ENCODE measurements at regions not wholly inside any gene's neighbourhood (a gene's known extent, or its start where the extent isn't known, plus 50 kb on each side); places are given as distances from the start of the nearest gene placed in this dataset.
A peak's percentile ranks its signal among the peaks of the same experiment; 100 is the strongest.
"Not testable (repeated sequence)": the region's sequence is repeated elsewhere in the genome, so short reads cannot be mapped to it uniquely, and the experiment has no call there.

DNA sequence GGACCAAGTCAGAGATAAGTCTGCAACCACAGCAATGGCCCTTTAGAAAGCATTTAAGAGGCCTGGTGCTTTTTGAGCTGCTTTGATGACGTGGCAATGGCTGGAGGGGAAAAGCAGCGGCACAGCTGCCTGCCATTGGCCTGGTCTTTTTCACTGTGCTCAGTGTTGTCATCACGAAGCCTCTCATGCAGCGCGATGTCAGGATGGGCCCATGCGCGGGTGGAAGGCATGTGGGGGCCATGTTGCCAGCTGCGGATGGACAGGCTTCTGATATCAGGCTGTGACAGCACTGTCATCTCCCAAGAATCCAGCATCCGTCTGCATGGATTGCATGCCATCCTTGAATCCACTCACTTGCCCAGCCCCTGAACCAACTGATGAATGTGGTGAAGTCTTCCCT lies 204.5 kb downstream of the ACKR3 start:
- no peak for DNase-seq (ENCODE audit: low spot score)

DNA sequence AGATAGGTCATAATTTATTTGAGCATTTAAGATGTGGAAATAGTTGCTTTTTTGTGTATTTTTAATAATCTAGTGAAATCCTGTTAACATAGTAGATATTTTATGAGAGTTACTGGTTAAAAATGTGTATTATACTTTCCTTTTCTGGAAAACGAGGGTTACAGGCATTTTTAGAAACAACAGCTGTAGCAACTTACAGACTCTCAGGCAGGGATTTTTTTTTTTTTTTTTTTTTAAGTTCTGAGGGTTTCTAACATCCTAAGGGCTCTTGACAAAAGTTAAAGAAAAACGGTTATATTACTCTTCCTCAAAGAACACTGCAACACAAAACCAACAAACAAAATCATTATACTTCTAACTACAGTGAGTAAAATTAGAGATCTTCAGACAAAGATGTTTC lies 205.9 kb downstream of the ACKR3 start:
- DNase-seq (ENCODE audit: low spot score): no peak

DNA sequence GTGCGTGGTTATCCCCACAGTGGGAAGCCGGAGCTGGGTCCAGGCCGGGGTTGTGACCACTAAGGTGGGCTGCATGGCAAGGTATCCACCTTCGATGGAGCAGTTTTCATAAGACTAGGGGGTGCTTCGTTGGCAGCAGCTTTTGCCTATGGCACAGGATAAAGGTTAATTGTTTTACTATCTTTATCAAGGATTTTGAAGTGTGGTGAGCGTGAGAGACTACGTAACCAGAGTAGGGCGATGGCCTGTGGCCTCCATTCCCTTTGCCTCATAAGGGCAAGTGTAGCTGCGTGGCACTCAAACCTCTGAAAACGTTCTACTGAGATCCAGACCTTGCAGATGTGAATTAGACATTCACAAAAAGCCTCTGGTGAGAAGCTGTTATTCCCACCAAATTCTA lies 206.6 kb downstream of the ACKR3 start:
- DNase-seq (ENCODE audit: low spot score): no peak

DNA sequence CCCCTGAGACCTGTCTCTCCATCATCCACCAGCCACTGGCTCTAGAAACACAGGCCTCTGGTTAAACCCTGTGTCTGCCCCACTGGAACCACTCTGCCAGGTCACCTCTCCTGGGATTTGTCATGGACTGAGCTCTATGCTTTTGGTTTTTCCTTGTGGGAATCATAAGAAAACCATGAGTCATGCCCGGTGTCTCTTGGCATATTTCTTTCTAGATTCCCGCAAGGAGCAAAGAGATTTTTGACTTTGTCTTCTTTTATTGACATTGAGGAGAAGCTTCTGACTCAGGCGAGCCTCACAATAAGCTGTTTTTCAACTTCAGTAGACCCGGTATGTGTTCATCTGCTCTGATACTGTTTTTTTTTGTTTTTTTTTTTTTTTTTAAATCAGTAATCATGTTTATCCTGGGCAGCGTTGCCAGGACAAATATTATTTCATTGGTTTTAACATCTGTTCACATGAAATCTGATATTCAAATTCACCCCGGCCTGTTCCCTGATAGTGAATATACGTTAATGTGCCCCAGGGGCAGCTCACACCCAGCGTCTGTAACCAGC lies 207.1 kb downstream of the ACKR3 start:
- no peak for DNase-seq (ENCODE audit: low spot score)

DNA sequence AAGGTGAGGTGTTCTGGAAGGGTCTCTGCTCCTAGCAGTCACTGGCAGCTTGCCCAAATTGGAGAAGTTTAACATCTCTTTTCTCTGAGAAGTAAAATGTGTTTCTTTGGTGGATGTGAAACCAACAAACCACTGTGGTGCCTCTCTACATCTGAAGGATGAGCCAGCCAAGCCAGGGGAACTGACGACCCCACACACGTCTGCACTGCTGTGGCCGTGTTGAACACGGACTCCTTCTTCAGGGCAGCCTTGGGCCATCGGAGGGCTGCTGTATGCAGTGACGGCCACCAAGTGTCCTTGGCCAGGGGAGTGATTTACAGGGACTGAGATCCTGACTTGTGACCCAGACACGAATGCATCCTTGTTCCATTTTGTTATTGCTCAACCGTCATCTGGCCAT lies 207.8 kb downstream of the ACKR3 start:
- DNase-seq (ENCODE audit: low spot score): no peak

DNA sequence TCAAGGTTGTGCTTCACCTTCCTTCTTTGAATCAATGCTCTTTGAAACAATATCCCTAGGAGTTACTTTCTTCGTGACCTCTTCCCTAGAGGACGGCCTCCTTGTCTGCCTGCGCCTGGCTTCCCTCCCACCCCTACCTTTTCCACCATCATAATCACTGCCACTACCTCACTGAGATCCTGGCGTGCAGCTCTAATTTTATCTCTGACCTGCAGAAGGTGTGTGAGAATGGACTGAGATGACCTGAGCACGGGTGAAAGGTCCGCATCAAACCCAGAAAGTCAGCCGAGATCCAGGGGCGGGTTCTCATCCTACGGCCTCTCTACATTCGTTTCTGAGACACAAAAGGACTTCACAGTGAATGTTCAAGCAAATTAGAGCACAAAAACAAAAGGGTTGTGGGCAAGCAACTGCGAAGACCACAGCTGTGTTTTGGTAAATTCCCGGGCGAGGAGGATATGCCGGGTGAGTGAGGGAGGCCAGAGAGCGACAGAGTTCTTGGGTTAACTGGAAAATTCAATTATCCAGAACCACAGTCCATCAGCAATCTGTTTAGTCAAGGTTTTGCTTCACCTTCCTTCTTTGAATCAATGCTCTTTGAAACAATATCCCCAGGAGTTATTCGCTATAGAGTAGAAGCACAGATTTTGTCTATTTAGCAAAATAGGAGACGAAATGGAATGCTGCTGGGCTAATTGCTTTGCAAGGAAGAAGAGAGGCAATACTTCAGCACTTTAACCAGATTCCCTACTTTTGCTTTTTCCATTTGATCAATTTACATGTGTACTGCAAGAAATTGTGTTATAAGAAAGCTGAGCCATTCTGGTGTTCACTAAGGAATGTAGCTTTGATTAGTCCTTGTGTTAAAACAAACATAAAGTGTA lies 212.6 kb downstream of the ACKR3 start:
- no peak for DNase-seq (ENCODE audit: low spot score)

DNA sequence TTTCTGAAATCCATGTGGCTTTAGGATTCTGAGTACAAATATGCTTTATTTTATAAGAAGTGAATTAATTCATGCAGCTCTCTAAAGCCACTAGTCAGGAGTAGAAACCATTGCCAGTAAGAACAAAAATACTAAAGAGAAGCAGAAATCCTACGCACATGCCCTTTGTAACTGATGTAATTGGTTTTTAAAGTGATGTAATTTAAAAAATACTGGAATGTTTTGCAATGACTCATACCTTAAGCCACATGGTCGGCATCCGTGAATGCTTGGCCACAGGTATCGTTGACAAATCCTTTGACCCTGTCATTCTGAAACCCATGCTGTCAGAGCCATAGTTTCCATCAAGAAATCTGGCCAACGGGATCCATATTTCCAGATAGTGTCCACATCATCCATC lies 213.3 kb downstream of the ACKR3 start:
- DNase-seq (ENCODE audit: low spot score): no peak

DNA sequence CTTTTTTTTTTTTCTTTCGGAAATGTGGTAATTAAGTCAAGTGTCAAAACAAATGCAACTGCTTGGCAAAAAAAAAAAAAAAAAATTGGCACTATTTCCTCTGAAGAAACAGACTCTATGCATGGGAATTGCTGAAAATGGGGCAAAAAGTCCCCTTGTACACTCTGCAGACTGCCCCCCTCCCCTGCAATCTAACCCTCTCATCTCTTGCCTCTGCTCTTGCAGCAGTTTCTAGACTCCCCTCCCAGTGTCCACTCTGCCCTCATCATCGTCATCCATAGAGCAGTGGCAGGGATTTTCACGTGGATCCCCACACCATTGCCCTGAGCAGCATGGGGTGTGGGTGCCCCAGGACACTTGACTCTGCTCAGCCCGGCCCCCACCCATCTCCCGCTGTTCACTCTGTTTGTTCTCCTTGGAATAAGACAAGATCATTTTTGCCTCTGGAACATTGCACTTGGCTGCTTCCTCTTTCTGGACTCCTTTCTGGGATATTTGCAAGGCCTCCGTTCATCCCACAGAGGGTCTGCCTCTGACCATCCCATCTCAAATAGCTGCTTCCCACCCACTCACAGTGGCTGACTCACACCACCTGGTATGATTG lies 213.9 kb downstream of the ACKR3 start:
- DNase-seq (ENCODE audit: low spot score): no peak

DNA sequence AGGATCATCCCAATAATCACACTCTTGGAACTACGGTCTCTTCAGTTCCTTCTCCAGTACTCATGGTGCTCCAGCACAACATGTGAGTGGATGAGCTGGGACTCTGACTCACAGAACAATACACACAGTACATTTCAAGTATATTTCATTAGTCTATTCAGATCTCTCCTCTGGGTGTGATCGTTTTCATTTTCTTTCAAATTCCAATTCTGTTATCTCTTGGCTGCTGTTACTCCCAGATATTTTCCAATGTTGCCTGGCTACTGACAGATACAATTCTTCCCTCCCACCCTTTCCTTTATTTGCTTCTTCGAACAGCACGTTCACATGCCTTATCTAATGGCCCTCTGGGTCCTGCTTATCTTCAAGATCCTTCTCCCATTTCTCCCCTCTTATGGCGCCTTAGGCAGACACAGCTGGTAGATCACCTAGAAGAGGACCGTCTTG lies 216.0 kb downstream of the ACKR3 start:
- no peak for DNase-seq (ENCODE audit: low spot score)

DNA sequence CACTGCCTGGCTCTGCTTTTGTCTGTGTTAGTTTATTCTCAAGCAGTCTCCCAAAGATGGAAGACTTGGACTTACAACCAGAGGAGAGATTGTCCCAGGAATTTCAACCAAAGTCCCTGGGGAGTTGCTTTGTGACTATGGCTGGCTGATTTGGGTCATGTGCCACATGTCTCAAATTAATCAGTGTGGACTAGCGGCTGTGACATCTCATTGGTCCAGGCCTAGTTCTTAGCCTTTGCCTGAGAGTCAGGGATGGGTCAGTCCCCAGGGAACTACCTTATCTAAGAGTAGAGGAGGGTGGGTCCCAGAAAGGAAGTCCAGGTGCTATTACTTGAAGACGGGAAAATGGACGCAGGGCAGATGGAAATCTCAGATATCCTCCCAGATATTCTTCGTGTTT lies 217.1 kb downstream of the ACKR3 start:
- DNase-seq (ENCODE audit: low spot score): no peak

DNA sequence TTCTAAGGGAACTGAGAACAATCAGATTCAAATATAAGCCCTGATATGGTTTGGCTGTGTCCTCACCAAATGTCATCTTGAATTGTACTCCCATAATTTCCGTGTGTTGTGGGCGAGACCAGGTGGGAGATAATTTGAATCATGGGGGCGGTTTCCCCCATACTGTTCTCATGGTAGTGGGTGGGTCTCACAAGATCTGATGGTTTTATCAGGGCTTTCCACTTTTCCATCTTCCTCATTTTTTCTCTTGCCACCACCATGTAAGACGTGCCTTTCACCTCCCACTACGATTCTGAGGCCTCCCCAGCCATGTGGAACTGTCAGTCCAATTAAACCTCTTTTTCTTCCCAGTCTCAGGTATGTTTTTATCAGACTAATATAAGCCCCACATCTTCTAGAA lies 217.8 kb downstream of the ACKR3 start:
- DNase-seq (ENCODE audit: low spot score): not testable (repeated sequence)

DNA sequence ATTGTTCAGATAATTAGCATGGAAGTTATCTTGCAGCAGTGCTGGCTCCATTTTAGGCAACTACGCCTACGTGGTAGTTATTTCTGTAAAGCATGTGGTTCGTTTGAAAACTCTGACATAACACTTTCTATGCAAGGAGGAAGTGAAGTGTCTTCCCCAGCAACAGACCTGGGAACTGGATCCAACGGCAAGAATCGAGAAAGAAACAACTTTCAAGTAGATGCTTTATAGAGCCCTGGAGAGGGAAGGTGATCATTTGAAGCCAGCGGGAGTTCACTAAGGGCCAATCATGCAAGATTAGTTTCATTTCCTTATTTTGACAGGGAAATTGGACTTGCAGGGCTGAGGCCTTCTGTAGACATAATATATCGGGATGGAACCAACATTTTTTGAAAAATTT lies 218.3 kb downstream of the ACKR3 start:
- no peak for DNase-seq (ENCODE audit: low spot score)

DNA sequence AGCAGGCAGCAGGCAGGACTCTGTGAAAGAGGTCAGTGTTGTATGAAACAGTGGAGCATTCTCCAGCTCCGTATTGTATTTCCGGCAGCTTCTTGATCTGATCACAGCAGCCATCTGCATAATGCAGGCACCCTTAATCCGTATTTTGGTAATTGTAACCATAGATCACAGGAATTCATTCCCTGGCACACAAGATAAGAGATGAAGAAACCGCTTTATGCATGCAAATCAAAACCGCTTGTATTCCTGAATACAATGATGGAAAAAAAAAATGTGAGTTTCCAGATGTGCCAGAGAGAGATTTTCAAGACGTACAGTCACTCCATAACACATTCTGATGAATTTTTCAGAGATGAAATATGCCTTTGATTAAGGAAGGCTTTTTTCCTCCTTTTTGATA lies 221.3 kb downstream of the ACKR3 start:
- DNase-seq (ENCODE audit: low spot score): no peak

DNA sequence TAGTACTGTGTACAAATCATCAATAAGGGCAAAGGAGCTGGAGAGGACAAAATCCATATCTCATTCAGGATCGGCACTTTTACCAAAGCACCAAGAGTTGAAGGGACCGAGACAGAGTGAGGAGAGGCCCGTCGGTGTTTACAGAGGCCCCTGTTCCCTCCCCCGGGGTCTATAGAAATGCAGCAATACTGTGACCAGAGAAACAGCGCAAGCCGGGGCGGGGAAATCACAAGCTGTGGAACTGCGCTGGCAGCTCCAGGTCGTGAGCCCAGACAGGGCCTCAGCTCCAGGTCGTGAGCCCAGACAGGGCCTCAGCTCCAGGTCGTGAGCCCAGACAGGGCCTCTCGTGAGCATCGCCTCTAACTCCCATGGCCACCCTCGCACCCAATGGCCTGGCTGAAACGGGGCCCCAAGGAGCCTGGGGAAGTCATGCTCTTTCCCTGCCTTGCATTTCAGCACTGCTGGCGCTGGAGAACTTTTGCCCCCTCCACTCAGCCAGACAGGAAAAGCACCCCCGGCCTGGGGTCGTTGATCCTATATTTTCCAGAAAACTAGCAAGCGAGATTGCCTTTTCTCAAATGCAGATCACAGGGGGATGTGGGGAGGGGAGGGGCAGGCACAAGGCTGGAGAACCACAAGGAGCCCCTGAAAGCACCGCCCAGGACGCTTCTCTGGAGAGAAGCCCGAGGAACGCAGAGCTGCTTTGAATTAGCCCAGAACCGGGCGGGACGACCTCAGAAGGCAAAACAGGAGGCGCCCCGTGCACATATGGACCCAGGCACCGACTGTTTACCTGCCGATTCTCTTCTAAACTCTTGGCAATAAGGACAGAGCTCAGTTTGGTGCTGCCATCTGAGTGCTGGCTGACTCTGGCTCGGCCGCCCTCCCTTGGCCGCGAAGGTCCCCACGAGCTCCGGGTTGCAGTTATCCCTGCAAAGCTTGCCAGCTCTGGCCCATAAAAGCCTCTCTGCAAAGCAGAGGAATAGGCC lies 223.7 kb downstream of the ACKR3 start:
- DNase-seq (ENCODE audit: low spot score): no peak

DNA sequence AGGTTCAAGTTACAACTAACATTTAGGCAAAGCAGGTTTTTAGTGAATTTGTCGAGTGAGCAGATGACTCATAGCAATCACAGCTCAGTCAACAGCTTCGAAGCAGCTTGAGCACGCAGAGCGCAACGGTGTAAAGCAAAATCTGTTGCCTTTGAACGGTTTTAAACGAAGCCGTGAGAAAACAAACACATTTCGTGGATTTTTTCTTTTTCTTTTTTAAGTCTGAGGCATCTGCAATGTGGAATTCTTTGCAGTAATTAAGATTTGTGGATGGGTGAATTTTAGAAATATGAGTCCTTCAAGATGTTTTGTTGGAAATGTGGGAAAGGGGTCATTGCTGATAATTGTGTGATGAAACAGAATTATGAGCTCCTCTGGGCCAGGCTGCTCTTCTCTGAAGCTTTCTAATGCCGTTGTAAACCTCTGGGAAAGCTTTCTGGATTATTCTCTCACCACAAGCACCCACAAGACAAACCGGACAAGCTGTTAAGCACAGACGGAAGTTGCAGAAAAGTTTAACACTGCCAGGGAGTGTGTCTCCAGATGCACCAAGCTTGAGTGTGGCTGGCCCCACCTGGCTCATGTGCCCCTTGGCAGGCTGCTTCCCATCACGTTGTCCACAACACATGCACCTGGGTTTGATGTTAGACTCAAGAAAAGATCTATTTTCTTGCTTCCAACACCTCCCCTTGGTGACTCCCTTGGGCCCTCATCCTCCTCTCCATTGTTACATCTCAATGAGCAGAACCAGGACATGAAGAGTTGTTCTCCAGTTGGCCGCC lies 224.7 kb downstream of the ACKR3 start:
- no peak for DNase-seq (ENCODE audit: low spot score)

DNA sequence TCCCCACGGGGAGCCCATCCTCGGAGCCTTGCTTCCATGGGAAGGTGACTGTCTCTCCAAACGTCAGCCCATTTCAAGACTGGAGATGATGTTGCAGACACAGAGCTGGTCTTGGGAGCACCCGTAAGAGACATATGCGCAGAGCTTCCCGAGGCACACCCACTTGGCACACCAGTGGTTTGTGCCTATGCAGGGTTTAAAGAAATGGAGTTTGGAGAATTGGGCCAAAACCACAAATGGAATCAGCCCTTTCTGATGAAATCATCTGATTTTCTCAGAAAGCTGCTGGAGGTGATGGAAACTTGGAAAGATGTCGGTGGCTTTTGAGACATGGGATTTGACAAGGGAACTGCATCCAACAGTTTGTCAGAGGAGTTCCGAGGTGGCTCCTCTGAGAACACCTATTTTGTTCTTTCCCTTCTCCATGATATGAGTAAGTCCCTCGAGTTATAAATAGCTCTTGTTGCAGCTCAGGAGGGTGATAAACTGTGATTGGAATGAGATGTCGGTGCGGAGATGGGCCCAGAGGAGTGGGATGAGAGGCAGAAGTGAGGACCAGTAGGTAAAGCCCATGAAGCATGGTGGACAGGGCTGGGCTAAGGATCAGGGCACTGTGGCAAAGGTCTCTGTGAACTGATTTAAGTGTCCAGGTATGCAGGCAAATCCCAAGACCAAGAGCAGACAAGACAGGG lies 225.7 kb downstream of the ACKR3 start:
- no peak for DNase-seq (ENCODE audit: low spot score)

DNA sequence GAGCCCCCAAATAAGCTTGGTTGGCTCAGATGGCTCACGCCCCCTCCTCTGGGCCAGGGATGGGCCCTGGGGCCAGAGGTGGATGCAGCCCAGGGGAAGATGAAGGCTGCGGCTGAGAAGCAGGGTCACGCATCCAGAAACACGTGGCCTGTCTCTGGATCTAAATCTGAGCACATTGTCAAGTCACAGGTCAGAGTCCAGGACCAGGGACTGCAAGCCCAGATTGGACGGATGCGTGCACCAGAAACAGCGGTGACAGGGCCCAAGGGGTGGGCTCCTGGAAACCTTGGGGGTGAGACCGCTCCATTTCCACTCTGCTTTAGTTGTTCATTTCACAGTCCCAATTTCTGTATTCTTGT lies 226.2 kb downstream of the ACKR3 start:
- no peak for DNase-seq (ENCODE audit: low spot score)

DNA sequence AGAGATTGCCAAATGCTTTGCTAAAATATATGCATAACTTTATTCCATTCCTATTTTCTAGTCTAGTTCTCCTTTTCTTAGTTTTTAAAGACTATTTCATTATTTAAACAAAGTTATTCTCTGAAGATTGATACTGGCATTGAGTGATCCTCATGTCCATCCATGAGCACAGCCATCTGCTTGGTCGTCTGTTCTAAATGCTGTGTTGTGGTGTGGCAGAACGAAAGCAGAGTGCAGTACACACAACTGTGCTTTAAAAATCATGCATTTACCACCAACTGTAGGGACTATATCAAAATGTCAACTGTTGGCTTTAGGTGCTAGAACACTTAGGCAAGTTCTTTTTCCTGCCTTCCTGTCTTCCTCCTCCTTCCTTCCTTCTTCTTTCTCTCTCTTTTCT lies 226.6 kb downstream of the ACKR3 start:
- no peak for DNase-seq (ENCODE audit: low spot score)

DNA sequence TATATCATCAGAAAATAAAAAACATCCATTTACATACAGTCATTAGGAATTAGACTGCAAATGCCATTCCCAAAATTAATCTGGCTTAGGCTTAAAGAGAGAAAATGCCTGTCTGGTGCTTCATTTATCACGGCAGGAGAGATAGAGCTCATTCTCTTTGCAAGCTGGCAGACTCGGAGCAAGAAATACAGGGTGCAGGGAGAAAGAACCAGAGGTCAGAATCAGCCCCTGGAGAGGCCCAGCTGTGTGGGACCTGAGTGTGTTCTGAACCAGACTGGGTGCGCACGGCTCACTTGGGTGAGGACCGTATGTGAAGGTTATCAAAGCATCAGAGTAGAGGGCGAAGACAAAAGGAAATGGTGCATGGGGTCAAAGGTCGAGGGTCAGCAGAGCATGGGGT lies 227.8 kb downstream of the ACKR3 start:
- peak; percentile 52 for DNase-seq (ENCODE audit: low spot score)

DNA sequence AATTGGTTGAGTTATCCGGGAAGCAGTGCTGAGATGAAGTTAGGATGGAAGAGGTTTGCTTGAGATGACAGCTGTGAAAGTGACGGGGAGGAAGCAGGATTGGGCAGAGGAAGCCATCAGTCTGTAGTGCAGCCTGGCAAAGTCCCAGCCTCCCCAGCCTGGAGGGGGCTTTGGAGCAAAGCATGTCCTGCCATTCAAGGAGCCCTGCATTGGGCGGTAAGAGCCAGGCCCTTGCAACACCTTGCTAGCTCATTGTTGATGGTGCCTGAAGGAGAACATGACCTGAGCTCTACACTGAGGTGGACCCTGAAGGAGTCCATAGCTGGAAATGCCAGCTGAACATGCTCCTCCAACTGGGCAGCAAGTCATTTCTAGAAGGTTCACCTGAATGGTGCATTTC lies 228.9 kb downstream of the ACKR3 start:
- no peak for DNase-seq (ENCODE audit: low spot score)
